ENCODE measurements at regions not wholly inside any gene's neighbourhood (a gene's known extent, or its start where the extent isn't known, plus 50 kb on each side); places are given as distances from the start of the nearest gene placed in this dataset.

DNA sequence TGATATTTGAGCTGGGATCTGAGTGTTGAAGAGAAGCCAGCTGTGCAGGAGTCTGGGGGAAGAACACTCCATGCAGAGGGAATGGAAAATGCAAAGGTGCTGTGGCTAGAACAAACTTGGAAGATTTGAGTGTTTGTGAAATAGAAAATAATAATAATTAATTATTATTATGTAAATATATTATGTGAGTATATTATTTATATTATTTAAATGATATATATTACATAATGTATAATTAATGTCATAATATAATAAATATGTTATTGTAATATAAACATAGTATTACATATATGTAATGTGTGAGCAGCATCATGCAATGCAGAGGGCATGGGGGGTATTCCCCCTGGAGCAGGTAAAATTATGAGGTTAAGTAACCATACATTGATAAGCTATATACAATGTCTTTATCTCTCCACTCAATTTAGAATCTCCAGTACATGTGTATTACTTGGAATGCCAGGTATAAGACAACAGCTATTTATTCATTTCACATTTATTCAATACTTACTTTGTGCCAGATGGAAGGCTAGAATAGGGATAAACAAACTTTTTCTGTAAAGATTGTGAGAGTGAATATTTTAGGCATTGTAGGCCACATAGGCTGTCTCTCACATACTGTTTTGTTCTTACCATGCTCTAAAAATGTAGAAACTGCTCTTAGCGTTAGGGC lies 218.6 kb downstream of the MTHFS start (continued):
- TF ChIP-seq, protein P1, sequence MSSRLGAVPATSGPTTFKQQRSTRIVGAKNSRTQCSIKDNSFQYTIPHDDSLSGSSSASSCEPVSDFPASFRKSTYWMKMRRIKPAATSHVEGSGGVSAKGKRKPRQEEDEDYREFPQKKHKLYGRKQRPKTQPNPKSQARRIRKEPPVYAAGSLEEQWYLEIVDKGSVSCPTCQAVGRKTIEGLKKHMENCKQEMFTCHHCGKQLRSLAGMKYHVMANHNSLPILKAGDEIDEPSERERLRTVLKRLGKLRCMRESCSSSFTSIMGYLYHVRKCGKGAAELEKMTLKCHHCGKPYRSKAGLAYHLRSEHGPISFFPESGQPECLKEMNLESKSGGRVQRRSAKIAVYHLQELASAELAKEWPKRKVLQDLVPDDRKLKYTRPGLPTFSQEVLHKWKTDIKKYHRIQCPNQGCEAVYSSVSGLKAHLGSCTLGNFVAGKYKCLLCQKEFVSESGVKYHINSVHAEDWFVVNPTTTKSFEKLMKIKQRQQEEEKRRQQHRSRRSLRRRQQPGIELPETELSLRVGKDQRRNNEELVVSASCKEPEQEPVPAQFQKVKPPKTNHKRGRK (CRISPR knock-in tag; IDR thresholded peaks at IDR 0.05; ENCODE audit: borderline replicate concordance), result no peak

DNA sequence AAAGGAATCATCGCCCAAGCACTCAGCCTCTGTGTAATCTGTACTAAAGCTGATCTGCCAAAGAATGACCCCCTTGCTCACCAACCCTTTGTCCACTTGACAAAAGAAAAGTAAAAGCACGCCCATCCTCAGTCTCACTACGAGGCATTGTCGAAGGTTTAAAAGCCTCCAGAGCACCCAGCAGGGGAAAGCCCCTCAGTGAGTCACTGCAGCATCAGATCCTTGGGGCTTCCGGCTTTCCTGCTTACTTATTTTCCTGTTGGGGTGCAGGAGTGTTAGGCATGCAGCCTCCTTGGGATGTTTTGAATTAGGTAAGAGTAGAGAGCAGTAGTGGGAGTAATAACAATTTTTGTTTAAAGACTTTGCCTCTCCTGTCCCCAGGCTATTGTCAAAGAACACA lies 216.1 kb downstream of the MTHFS start:
- POLR2A ChIA-PET, result no interaction called here
- Mint-ChIP-seq H3K27me3 (ENCODE audit: low read depth) (no peaks in the 10 kb centered on the region), H3K4me3 (no peak overlapping the region), H3K4me1 (peaks cover 28% of the 10 kb centered on the region), H3K36me3 (no peaks in the 10 kb centered on the region), H3K9me3 (no peaks in the 10 kb centered on the region; the same call in 1 of the 2 replicates), H3K27ac (no peak overlapping the region)
- TF ChIP-seq, protein P2, sequence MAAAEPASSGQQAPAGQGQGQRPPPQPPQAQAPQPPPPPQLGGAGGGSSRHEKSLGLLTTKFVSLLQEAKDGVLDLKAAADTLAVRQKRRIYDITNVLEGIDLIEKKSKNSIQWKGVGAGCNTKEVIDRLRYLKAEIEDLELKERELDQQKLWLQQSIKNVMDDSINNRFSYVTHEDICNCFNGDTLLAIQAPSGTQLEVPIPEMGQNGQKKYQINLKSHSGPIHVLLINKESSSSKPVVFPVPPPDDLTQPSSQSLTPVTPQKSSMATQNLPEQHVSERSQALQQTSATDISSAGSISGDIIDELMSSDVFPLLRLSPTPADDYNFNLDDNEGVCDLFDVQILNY (CRISPR knock-in tag; IDR thresholded peaks at IDR 0.05), result no peak
- TF ChIP-seq ETV6 (CRISPR knock-in tag; IDR thresholded peaks at IDR 0.05), result no peak
- no peak for TF ChIP-seq MYBL2 (CRISPR knock-in tag; IDR thresholded peaks at IDR 0.05)
- TF ChIP-seq, protein P3, sequence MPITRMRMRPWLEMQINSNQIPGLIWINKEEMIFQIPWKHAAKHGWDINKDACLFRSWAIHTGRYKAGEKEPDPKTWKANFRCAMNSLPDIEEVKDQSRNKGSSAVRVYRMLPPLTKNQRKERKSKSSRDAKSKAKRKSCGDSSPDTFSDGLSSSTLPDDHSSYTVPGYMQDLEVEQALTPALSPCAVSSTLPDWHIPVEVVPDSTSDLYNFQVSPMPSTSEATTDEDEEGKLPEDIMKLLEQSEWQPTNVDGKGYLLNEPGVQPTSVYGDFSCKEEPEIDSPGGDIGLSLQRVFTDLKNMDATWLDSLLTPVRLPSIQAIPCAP (CRISPR knock-in tag; IDR thresholded peaks at IDR 0.05), result no peak
- TF ChIP-seq ZNF396 (CRISPR knock-in tag; IDR thresholded peaks at IDR 0.05; ENCODE audit: borderline replicate concordance), result no peak
- TF ChIP-seq, protein P4, sequence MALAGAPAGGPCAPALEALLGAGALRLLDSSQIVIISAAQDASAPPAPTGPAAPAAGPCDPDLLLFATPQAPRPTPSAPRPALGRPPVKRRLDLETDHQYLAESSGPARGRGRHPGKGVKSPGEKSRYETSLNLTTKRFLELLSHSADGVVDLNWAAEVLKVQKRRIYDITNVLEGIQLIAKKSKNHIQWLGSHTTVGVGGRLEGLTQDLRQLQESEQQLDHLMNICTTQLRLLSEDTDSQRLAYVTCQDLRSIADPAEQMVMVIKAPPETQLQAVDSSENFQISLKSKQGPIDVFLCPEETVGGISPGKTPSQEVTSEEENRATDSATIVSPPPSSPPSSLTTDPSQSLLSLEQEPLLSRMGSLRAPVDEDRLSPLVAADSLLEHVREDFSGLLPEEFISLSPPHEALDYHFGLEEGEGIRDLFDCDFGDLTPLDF (CRISPR knock-in tag; IDR thresholded peaks at IDR 0.05), result no peak
- TF ChIP-seq ZNF671 (CRISPR knock-in tag; IDR thresholded peaks at IDR 0.05), result no peak
- TF ChIP-seq RORB (CRISPR knock-in tag; IDR thresholded peaks at IDR 0.05), result no peak
- TF ChIP-seq, protein P5, sequence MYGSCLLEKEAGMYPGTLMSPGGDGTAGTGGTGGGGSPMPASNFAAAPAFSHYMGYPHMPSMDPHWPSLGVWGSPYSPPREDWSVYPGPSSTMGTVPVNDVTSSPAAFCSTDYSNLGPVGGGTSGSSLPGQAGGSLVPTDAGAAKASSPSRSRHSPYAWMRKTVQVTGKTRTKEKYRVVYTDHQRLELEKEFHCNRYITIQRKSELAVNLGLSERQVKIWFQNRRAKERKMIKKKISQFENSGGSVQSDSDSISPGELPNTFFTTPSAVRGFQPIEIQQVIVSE (CRISPR knock-in tag; IDR thresholded peaks at IDR 0.05; ENCODE audit: borderline replicate concordance), result no peak
- TF ChIP-seq, protein P6, sequence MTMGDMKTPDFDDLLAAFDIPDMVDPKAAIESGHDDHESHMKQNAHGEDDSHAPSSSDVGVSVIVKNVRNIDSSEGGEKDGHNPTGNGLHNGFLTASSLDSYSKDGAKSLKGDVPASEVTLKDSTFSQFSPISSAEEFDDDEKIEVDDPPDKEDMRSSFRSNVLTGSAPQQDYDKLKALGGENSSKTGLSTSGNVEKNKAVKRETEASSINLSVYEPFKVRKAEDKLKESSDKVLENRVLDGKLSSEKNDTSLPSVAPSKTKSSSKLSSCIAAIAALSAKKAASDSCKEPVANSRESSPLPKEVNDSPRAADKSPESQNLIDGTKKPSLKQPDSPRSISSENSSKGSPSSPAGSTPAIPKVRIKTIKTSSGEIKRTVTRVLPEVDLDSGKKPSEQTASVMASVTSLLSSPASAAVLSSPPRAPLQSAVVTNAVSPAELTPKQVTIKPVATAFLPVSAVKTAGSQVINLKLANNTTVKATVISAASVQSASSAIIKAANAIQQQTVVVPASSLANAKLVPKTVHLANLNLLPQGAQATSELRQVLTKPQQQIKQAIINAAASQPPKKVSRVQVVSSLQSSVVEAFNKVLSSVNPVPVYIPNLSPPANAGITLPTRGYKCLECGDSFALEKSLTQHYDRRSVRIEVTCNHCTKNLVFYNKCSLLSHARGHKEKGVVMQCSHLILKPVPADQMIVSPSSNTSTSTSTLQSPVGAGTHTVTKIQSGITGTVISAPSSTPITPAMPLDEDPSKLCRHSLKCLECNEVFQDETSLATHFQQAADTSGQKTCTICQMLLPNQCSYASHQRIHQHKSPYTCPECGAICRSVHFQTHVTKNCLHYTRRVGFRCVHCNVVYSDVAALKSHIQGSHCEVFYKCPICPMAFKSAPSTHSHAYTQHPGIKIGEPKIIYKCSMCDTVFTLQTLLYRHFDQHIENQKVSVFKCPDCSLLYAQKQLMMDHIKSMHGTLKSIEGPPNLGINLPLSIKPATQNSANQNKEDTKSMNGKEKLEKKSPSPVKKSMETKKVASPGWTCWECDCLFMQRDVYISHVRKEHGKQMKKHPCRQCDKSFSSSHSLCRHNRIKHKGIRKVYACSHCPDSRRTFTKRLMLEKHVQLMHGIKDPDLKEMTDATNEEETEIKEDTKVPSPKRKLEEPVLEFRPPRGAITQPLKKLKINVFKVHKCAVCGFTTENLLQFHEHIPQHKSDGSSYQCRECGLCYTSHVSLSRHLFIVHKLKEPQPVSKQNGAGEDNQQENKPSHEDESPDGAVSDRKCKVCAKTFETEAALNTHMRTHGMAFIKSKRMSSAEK (CRISPR knock-in tag; IDR thresholded peaks at IDR 0.05; ENCODE audit: borderline replicate concordance), result no peak
- ATAC-seq (no peak; the same call in 1 of the 2 replicates), DNase-seq (ENCODE audit: low spot score) (no peak)
- CTCF ChIA-PET, result interaction anchor here (1.1 kb wide), 1 partner anchor 169 kb away, joined by 3 read pairs; no protein-coding TSS in a partner anchor

DNA sequence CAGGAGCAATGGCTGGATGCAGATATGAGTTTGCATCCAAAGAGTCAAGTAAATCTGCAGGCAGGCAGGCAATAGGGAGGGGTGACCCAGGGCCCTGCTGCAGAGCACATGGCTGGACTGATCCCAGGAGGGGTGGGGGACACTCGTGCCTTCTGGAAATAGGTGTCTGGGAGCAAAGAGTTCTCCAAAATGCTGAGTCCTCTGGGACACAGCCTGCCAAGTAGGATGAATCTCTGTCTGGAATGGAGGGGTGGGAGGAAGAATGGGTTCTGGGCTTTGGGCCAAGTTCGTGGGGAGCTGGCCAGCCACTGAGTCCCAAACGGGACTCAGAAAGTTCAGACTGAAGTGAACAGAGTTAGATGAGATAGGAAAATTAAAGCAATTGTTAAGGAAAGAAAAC lies 214.5 kb downstream of the MTHFS start:
- POLR2A ChIA-PET, result no interaction called here
- DNase-seq (ENCODE audit: low spot score) (no peak), ATAC-seq (no peak)
- no peak overlapping the region for H3K27ac Mint-ChIP-seq
- H3K9me3 Mint-ChIP-seq, result no peaks in the 10 kb centered on the region; the same call in 1 of the 2 replicates
- H3K4me1 Mint-ChIP-seq, result peaks cover 25% of the 10 kb centered on the region
- H3K4me3 Mint-ChIP-seq, result no peak overlapping the region
- H3K36me3 Mint-ChIP-seq, result no peaks in the 10 kb centered on the region
- CTCF ChIA-PET, result no interaction called here
- H3K27me3 Mint-ChIP-seq (ENCODE audit: low read depth), result no peaks in the 10 kb centered on the region; the same call in 1 of the 2 replicates
- TF ChIP-seq CREM (CRISPR knock-in tag; IDR thresholded peaks at IDR 0.05) (no peak), ZNF232 (CRISPR knock-in tag; IDR thresholded peaks at IDR 0.05) (no peak)
- TF ChIP-seq, protein P7, sequence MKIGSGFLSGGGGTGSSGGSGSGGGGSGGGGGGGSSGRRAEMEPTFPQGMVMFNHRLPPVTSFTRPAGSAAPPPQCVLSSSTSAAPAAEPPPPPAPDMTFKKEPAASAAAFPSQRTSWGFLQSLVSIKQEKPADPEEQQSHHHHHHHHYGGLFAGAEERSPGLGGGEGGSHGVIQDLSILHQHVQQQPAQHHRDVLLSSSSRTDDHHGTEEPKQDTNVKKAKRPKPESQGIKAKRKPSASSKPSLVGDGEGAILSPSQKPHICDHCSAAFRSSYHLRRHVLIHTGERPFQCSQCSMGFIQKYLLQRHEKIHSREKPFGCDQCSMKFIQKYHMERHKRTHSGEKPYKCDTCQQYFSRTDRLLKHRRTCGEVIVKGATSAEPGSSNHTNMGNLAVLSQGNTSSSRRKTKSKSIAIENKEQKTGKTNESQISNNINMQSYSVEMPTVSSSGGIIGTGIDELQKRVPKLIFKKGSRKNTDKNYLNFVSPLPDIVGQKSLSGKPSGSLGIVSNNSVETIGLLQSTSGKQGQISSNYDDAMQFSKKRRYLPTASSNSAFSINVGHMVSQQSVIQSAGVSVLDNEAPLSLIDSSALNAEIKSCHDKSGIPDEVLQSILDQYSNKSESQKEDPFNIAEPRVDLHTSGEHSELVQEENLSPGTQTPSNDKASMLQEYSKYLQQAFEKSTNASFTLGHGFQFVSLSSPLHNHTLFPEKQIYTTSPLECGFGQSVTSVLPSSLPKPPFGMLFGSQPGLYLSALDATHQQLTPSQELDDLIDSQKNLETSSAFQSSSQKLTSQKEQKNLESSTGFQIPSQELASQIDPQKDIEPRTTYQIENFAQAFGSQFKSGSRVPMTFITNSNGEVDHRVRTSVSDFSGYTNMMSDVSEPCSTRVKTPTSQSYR (CRISPR knock-in tag; IDR thresholded peaks at IDR 0.05), result no peak
- TF ChIP-seq, protein P8, sequence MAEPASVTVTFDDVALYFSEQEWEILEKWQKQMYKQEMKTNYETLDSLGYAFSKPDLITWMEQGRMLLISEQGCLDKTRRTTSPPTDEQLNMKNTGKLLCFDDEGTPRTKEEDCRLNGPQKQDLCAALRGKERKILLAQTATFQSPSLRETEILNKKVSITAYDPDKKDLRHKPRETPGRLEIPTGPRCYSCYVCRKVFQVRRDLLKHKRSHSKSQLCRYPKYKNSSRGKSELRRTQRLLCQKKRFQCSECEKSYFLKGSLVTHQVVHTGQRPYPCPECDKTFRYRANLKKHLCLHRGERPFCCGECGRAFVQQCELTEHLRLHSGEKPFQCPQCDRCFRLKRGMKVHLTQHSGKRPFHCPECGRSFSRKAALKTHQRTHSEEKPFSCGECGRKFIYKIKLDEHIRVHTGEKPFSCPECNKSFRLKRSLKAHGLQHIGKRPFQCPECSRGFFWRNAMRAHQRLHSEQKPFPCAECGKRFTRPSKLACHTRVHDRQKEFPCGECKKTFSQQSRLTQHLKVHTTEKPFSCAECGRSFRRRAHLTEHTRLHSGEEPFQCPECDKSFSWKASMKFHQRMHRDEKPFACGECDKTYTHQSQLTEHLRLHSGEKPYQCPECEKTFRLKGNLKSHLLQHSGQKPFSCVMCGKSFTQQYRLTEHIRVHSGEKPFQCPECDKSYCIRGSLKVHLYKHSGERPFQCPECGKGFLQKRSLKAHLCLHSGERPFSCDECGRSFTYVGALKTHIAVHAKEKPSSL (CRISPR knock-in tag; conservative IDR thresholded peaks at IDR 0.05), result no peak
- TF ChIP-seq, protein P9, sequence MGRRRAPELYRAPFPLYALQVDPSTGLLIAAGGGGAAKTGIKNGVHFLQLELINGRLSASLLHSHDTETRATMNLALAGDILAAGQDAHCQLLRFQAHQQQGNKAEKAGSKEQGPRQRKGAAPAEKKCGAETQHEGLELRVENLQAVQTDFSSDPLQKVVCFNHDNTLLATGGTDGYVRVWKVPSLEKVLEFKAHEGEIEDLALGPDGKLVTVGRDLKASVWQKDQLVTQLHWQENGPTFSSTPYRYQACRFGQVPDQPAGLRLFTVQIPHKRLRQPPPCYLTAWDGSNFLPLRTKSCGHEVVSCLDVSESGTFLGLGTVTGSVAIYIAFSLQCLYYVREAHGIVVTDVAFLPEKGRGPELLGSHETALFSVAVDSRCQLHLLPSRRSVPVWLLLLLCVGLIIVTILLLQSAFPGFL (CRISPR knock-in tag; IDR thresholded peaks at IDR 0.05; ENCODE audit: borderline replicate concordance), result no peak

All from WTC11 (cell line).